Fibroblast of lung (primary cell): ENCODE measurements at regions not wholly inside any gene's neighbourhood (a gene's known extent, or its start where the extent isn't known, plus 50 kb on each side); places are given as distances from the start of the nearest gene placed in this dataset.

ENCODE experiments used
- DNase-seq, 2 donors: peaks; one replicate each; pipeline versions ENCODE4 v3.0.0 to v3.0.0-alpha.2; 2010; ENCODE audit warnings: low read depth in 2 of 2
- H2AFZ ChIP-seq: 2 replicates; pipeline ENCODE4 v1.5.1; 2012; ENCODE audit warnings: low read length, control low read depth, inconsistent platforms
- H3K27ac ChIP-seq: 2 replicates; pipeline ENCODE4 v1.5.1; 2011; ENCODE audit warnings: low read length, control low read depth; ENCODE audit not compliant: insufficient read depth
- H3K27me3 ChIP-seq: 2 replicates; pipeline ENCODE4 v1.5.1; 2011; ENCODE audit warnings: mild to moderate bottlenecking, low read length; ENCODE audit not compliant: control insufficient read depth, insufficient read depth
- H3K36me3 ChIP-seq: 2 replicates; pipeline ENCODE4 v1.5.1; 2011; ENCODE audit warnings: low read length; ENCODE audit not compliant: control insufficient read depth, insufficient read depth
- H3K4me1 ChIP-seq: 2 replicates; pipeline ENCODE4 v1.5.1; 2011; ENCODE audit warnings: low read length; ENCODE audit not compliant: control insufficient read depth, insufficient read depth; ENCODE audit errors: extremely low read depth
- H3K4me2 ChIP-seq: 2 replicates; pipeline ENCODE4 v1.5.1; 2011; ENCODE audit warnings: low read length, control low read depth; ENCODE audit not compliant: insufficient read depth; ENCODE audit errors: extremely low read depth
- H3K4me3 ChIP-seq, 4 experiments: fragments of 200-600 bp in 1 of 4; sonication (generic) in 1 of 4; replicated peaks in 1 of 4; 2 replicates each; pipeline ENCODE4 v1.5.1; 2011 to 2016; ENCODE audit warnings: low read length in 4 of 4, low read depth in 3 of 4, mild to moderate bottlenecking in 3 of 4, control low read depth in 2 of 4, inconsistent platforms in 1 of 4, mixed read lengths in 1 of 4; ENCODE audit not compliant: insufficient read depth in 1 of 4; ENCODE audit errors: control extremely low read depth in 1 of 4
- H3K79me2 ChIP-seq: 2 replicates; pipeline ENCODE4 v1.5.1; 2012; ENCODE audit warnings: mild to moderate bottlenecking, low read length, inconsistent platforms; ENCODE audit not compliant: control insufficient read depth, insufficient read depth
- H3K9ac ChIP-seq: 2 replicates; pipeline ENCODE4 v1.5.1; 2011; ENCODE audit warnings: mild to moderate bottlenecking, low read length, control low read depth; ENCODE audit not compliant: insufficient read depth
- H3K9me3 ChIP-seq: 2 replicates; pipeline ENCODE4 v1.5.1; 2012; ENCODE audit warnings: low read depth, low read length; ENCODE audit not compliant: control insufficient read depth, insufficient read depth
- H4K20me1 ChIP-seq: 2 replicates; pipeline ENCODE4 v1.5.1; 2011; ENCODE audit warnings: low read length; ENCODE audit not compliant: control insufficient read depth, insufficient read depth; ENCODE audit errors: extremely low read depth
- CTCF ChIP-seq, 2 donors: IDR thresholded peaks in 1 of 2; conservative IDR thresholded peaks in 1 of 2; 1 replicate in 1 of 2; 2 replicates in 1 of 2; pipeline ENCODE4 v1.5.1; 2011 to 2012; ENCODE audit warnings: low read length in 2 of 2, control low read depth in 1 of 2, inconsistent platforms in 1 of 2, low read depth in 1 of 2, mild to moderate bottlenecking in 1 of 2
- EZH2 ChIP-seq: IDR thresholded peaks from 2 replicates; pipeline ENCODE4 v1.5.1; 2012; ENCODE audit warnings: low read length, control low read depth, mild to moderate bottlenecking; ENCODE audit errors: missing control alignments

- Histone ChIP-seq H3K9ac (no peak overlapping the region), H3K4me3 (no peak overlapping the region), H4K20me1 (no peaks in the 10 kb centered on the region), H3K4me1 (no peaks in the 10 kb centered on the region), H3K27me3 (no peaks in the 10 kb centered on the region), H3K36me3 (no peaks in the 10 kb centered on the region), H3K4me2 (no peak overlapping the region), H3K9me3 (no peaks in the 10 kb centered on the region), H3K27ac (no peak overlapping the region), H3K79me2 (no peaks in the 10 kb centered on the region), H2AFZ (no peak overlapping the region)
- TF ChIP-seq CTCF (conservative IDR thresholded peaks at IDR 0.05 in 1 of 2, IDR thresholded peaks at IDR 0.05 in 1 of 2; ENCODE audit: low read depth in 1 of 2, low read length in 2 of 2), result no peak
- no peak for DNase-seq
Observed at GRCh38 chr9:75461183-75461582, 372.9 kb downstream of the OSTF1 start.

- Histone ChIP-seq H3K4me1 (no peaks in the 10 kb centered on the region), H3K27me3 (no peaks in the 10 kb centered on the region), H3K9me3 (no peaks in the 10 kb centered on the region), H3K4me3 (no peak overlapping the region), H3K27ac (no peak overlapping the region), H3K4me2 (no peak overlapping the region), H4K20me1 (no peaks in the 10 kb centered on the region), H3K79me2 (no peaks in the 10 kb centered on the region), H3K36me3 (no peaks in the 10 kb centered on the region), H2AFZ (no peak overlapping the region), H3K9ac (no peak overlapping the region)
- no peak for DNase-seq
- TF ChIP-seq EZH2, result no peak
- TF ChIP-seq CTCF (conservative IDR thresholded peaks at IDR 0.05 in 1 of 2, IDR thresholded peaks at IDR 0.05 in 1 of 2; ENCODE audit: low read depth in 1 of 2, low read length in 2 of 2), result no peak
Observed at GRCh38 chr9:75462866-75463265, 374.6 kb downstream of the OSTF1 start.

GRCh38 chr9:75463871-75464270 is 375.6 kb downstream of the OSTF1 start:
- H3K4me2 ChIP-seq, result no peak overlapping the region
- H3K27ac ChIP-seq, result no peak overlapping the region
- H3K4me3 ChIP-seq, result no peak overlapping the region
- DNase-seq, result no peak
- H3K27me3 ChIP-seq, result no peaks in the 10 kb centered on the region
- no peaks in the 10 kb centered on the region for H3K9me3 ChIP-seq
- no peaks in the 10 kb centered on the region for H3K79me2 ChIP-seq
- TF ChIP-seq EZH2 (no peak), CTCF (conservative IDR thresholded peaks at IDR 0.05 in 1 of 2, IDR thresholded peaks at IDR 0.05 in 1 of 2; ENCODE audit: low read depth in 1 of 2, low read length in 2 of 2) (no peak)
- H3K4me1 ChIP-seq, result no peaks in the 10 kb centered on the region
- H4K20me1 ChIP-seq, result no peaks in the 10 kb centered on the region
- no peaks in the 10 kb centered on the region for H3K36me3 ChIP-seq
- H2AFZ ChIP-seq, result no peak overlapping the region
- no peak overlapping the region for H3K9ac ChIP-seq
